SU-DHL-6 (cell line): ENCODE measurements at regions not wholly inside any gene's neighbourhood (a gene's known extent, or its start where the extent isn't known, plus 50 kb on each side); places are given as distances from the start of the nearest gene placed in this dataset.

Experiments
- CTCF ChIP-seq: fragments of 200-600 bp; sonication (generic); IDR thresholded peaks from one replicate; pipeline ENCODE4 v1.5.1; 2017; ENCODE audit warnings: antibody characterized with exemption, mild to moderate bottlenecking, low read length, moderate library complexity; ENCODE audit not compliant: insufficient read depth, poor library complexity, severe bottlenecking
- EZH2phosphoT487 ChIP-seq: fragments of 200-600 bp; sonication (generic), shearing (Covaris generic); conservative IDR thresholded peaks from 2 replicates; pipeline ENCODE4 v1.6.1; 2018; ENCODE audit warnings: mild to moderate bottlenecking, antibody characterized with exemption, low read length, moderate library complexity, mixed read lengths

- no peak for TF ChIP-seq CTCF
- no peak for TF ChIP-seq EZH2phosphoT487
These were observed 84.6 kb upstream of the CASZ1 start for GRCh38 chr1:10881046-10881445.
